HG02970 (cell line): ENCODE measurements at regions not wholly inside any gene's neighbourhood (a gene's known extent, or its start where the extent isn't known, plus 50 kb on each side); places are given as distances from the start of the nearest gene placed in this dataset.
"Not testable (repeated sequence)": the region's sequence is repeated elsewhere in the genome, so short reads cannot be mapped to it uniquely, and the experiment has no call there.

Experiments used
- ATAC-seq: cut with Tn5 transposase; IDR thresholded peaks from one replicate; pipeline ENCODE4 v1.9.1; 2021; ENCODE audit warnings: mild to moderate bottlenecking, moderate library complexity, moderate number of reproducible peaks; ENCODE audit not compliant: unreplicated experiment, low FRiP score

- not testable (repeated sequence) for ATAC-seq
Observed at GRCh38 chr2:89947208-89947815, 1255.8 kb downstream of the RPIA start.

GRCh38 chr2:89948102-89948501 lies 1256.6 kb downstream of the RPIA start:
- ATAC-seq = not testable (repeated sequence)

- ATAC-seq = not testable (repeated sequence)
Observed at GRCh38 chr2:89950807-89951206, 1259.3 kb downstream of the RPIA start.

DNA sequence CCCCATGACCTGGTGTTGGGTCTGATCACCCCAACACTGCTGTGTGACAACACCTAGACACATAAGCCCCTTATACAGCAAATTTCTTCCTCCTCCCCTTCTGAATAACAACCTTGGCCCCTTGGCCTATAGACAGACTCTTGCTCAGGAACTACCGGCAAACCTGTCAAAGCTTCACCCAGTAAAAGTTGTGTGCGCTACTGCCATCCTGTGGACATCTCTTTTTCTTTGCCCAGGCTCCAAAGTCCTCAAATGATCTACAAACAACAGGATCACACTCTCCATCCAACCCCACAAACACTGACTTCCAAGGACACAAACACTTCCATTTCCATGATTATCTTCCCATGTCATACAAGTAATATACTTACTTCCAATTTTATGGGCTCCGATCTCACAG lies 1265.8 kb downstream of the RPIA start:
- not testable (repeated sequence) for ATAC-seq

GRCh38 chr2:89959729-89960378 lies 1268.4 kb downstream of the RPIA start:
- ATAC-seq = not testable (repeated sequence)

DNA sequence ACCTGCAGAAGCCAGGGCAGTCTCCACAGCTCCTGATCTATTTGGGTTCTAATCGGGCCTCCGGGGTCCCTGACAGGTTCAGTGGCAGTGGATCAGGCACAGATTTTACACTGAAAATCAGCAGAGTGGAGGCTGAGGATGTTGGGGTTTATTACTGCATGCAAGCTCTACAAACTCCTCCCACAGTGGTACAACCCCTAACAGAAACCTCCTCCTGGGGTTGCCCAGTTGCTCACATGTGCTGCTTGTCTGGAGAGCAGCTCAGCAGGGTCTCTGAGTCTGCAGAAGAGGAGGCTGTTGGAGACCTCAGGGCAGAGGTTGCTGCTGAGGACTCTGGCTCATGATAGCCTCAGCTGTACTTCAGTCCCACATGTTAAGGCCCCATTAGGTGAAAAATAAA lies 1269.1 kb downstream of the RPIA start:
- ATAC-seq = not testable (repeated sequence)

DNA sequence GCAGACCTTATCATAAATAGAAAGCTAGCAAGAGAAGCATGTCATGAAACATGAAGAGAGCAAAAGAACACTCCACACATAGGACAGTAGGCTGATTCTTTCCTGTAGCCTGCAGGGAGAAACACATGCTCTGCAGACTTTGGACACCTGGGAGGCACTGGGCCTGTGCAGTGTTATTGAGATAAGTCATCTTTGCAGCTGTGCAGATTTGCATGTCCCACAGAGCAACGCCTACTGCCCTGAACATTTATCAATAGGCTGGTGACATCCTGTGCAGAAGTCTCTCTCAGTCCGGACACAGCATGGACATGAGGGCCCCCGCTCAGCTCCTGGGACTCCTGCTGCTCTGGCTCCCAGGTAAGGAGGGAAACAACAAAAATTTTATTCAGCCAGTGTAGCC lies 1277.1 kb downstream of the RPIA start:
- peak; percentile 55 for ATAC-seq

DNA sequence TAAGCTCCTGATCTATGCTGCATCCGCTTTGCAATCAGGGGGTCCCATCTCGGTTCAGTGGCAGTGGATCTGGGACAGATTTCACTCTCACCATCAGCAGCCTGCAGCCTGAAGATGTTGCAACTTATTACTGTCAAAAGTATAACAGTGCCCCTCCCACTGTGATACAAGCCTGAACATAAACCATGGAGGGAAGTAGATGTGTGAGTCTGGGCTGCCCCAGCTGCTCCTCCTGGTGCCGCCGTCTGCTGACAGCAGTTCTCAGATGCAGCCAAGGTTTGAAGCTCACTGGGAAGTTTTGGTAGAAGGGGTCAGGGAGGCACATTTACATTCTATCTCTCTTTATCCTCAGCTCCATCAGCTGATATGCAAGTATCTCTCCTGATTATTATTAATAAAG lies 1277.7 kb downstream of the RPIA start:
- not testable (repeated sequence) for ATAC-seq

GRCh38 chr2:89973849-89974248 lies 1282.4 kb downstream of the RPIA start:
- ATAC-seq = not testable (repeated sequence)

GRCh38 chr2:89979826-89980537 lies 1288.5 kb downstream of the RPIA start:
- not testable (repeated sequence) for ATAC-seq

DNA sequence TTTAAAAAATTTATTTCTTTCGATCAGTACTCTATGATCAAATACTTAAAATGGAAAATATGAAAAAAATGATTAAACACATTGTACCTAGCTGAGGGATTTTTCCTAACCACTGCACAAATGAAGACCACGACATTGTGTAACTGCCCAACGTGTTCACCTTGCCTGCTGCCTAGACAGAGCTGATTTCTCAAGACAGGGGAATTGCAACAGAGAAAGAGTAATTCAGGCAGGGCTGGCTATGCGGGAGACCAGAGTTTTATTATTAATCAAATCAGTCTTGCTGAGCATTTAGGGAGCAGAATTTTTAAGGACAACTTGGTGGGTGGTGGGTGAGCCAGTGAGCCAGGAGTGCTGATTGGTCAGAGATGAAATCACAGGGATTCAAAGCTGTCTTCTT lies 1290.8 kb downstream of the RPIA start:
- not testable (repeated sequence) for ATAC-seq

GRCh38 chr2:89985650-89986049 lies 1294.2 kb downstream of the RPIA start:
- not testable (repeated sequence) for ATAC-seq

DNA sequence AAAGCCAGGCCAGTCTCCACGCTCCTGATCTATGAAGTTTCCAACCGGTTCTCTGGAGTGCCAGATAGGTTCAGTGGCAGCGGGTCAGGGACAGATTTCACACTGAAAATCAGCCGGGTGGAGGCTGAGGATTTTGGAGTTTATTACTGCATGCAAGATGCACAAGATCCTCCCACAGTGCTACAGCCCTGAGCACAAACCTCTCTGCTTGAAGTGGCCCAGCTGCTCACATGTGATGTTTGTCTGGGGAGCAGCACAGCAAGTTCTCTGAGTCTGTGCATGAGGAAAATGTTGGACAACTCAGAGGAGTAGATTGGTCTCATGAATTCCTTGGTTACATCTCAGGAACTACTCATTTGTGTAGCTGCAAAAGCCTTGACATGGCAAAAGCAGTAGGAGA lies 1295.1 kb downstream of the RPIA start:
- not testable (repeated sequence) for ATAC-seq

- ATAC-seq = not testable (repeated sequence)
Observed at GRCh38 chr2:89996779-89997178, 1305.3 kb downstream of the RPIA start.

GRCh38 chr2:90004553-90004952 lies 1313.1 kb downstream of the RPIA start:
- not testable (repeated sequence) for ATAC-seq

- ATAC-seq = not testable (repeated sequence)
Observed at GRCh38 chr2:90010442-90011100, 1319.1 kb downstream of the RPIA start.

DNA sequence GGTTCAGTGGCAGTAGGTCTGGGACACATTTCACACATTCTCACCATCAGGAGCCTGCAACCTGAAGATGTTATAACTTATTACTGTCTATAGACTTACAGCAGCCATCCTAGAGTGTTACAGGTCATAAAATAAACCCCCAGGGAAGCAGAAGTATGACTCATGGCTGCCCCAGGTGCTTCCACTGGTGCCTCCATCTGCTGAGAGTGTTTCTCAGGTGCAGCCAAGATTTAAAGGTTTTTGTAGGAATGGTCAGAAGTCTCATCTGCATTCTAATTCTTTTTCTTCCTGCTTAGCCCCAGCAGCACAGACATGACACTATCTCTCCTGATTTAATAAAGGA lies 1319.6 kb downstream of the RPIA start:
- not testable (repeated sequence) for ATAC-seq

GRCh38 chr2:90019908-90020307 lies 1328.4 kb downstream of the RPIA start:
- ATAC-seq = not testable (repeated sequence)

DNA sequence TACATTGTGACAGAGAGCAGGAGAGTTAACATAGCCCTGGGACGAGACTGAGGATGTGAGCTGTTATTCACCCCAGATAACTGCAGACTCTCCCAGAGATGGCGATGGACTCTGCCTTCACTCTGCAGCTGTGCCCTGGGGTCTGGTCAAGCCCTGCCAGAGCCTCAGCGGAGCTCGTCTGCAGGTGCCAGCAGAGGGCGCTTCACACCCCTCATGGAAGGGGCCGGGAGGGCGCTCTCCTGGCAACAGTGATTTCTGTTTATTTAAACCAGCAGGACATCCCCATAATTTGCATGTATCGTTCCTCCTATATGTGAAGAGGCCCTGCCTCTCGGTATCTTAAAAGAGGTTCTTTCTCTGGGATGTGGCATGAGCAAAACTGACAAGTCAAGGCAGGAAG lies 1329.8 kb downstream of the RPIA start:
- peak; percentile 80 for ATAC-seq

GRCh38 chr2:90027231-90027643 lies 1335.8 kb downstream of the RPIA start:
- not testable (repeated sequence) for ATAC-seq
